ENCODE measurements at regions not wholly inside any gene's neighbourhood (a gene's known extent, or its start where the extent isn't known, plus 50 kb on each side); places are given as distances from the start of the nearest gene placed in this dataset.

DNA sequence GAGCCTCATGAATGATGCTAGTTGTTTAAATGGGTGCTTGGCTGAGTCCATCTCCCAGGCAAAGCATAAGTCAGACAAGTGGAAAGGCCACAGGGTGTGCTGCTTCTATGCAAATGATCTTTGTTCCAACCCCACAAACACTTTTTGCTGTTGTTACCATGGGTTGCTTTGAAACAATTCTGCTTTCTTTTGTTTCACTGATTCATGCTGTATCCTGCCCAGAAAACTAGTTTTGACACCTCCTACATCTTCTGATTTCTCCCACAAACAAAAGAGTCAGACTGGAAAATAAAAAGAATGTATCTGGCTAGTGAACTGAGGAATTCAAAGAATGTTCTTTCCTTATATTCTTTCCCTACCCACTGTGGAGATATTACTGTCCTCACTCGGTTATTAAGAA lies 298.6 kb downstream of the DIRAS2 start:
- no CpG with 5 or more reads among the region's 1 CpG for WGBS (ENCODE audit: insufficient coverage)

DNA sequence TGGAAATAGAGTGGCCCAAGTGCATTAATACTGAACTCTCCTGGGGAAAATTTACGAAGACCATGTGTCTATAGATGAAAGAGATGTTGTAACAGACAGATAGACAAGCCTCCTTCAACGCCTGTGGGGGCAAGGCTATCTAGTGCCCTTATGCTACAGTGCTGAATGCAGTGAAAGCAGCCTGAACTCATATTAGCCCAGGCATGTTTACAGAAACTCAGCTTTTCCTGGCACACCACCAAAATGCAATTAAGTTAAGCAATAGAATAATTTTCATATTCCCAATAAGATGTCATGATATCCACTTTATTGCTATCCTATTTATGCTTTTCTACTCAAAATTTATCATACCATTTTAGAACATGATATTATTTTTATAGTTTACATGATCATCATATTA lies 277.0 kb downstream of the DIRAS2 start:
- Histone ChIP-seq H3K27ac (ENCODE audit: low read depth in 1 of 2, low read length in 2 of 2) (no peak overlapping the region), H3K36me3 (replicated peaks in 1 of 2; ENCODE audit: control insufficient read depth in 1 of 2, insufficient read depth in 2 of 2, low read length in 2 of 2) (no peaks in the 10 kb centered on the region), H3K79me2 (ENCODE audit: insufficient read depth, low read length) (no peaks in the 10 kb centered on the region), H3K9me3 (replicated peaks in 1 of 2; ENCODE audit: control insufficient read depth in 1 of 2, insufficient read depth in 1 of 2, low read length in 2 of 2) (no peaks in the 10 kb centered on the region), H2AFZ (ENCODE audit: insufficient read depth, low read depth, low read length, poor library complexity, severe bottlenecking) (no peak overlapping the region), H3K27me3 (ENCODE audit: control insufficient read depth in 2 of 2, insufficient read depth in 2 of 2, low read length in 2 of 2) (peaks cover 4 to 14% of the 10 kb centered on the region in 2 donors), H3K9ac (ENCODE audit: insufficient read depth, low read length, poor library complexity, severe bottlenecking) (no peak overlapping the region), H3K4me1 (ENCODE audit: control insufficient read depth in 1 of 2, insufficient read depth in 2 of 2, low read length in 2 of 2) (no peaks in the 10 kb centered on the region), H3K4me3 (replicated peaks in 1 of 3; ENCODE audit: low read depth in 2 of 3, low read length in 3 of 3) (no peak overlapping the region), H4K20me1 (ENCODE audit: insufficient read depth, low read length) (no peaks in the 10 kb centered on the region), H3K4me2 (replicated peaks; ENCODE audit: extremely low read depth, low read length, poor library complexity, severe bottlenecking) (no peak overlapping the region)
- H3K36me3 Mint-ChIP-seq = no peaks in the 10 kb centered on the region
- peaks cover 5 to 14% (median 10%) of the 10 kb centered on the region in 3 donors for H3K27me3 Mint-ChIP-seq (ENCODE audit: low read depth in 3 of 3)
- TF ChIP-seq, protein P1, sequence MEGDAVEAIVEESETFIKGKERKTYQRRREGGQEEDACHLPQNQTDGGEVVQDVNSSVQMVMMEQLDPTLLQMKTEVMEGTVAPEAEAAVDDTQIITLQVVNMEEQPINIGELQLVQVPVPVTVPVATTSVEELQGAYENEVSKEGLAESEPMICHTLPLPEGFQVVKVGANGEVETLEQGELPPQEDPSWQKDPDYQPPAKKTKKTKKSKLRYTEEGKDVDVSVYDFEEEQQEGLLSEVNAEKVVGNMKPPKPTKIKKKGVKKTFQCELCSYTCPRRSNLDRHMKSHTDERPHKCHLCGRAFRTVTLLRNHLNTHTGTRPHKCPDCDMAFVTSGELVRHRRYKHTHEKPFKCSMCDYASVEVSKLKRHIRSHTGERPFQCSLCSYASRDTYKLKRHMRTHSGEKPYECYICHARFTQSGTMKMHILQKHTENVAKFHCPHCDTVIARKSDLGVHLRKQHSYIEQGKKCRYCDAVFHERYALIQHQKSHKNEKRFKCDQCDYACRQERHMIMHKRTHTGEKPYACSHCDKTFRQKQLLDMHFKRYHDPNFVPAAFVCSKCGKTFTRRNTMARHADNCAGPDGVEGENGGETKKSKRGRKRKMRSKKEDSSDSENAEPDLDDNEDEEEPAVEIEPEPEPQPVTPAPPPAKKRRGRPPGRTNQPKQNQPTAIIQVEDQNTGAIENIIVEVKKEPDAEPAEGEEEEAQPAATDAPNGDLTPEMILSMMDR (IDR thresholded peaks at IDR 0.05) = no peak
- no peaks in the 10 kb centered on the region for H3K4me1 Mint-ChIP-seq
- no peak overlapping the region for H3K4me3 Mint-ChIP-seq
- intact Hi-C loops (cut with micrococcal nuclease) = no loop called here
- H3K9me3 Mint-ChIP-seq = peaks cover 0 to 6% (median 0%) of the 10 kb centered on the region in 7 donors
- DNase-seq = no peak
- no CpG with 5 or more reads among the region's 2 CpGs for WGBS (ENCODE audit: insufficient coverage)
- no peak overlapping the region for H3K27ac Mint-ChIP-seq

More for the DNA sequence above, 298.6 kb downstream of the DIRAS2 start:
- H3K27me3 Mint-ChIP-seq (ENCODE audit: low read depth in 3 of 3) = peaks cover 2 to 4% (median 3%) of the 10 kb centered on the region in 3 donors
- no peaks in the 10 kb centered on the region for H3K4me1 Mint-ChIP-seq
- H3K36me3 Mint-ChIP-seq = no peaks in the 10 kb centered on the region
- no peak overlapping the region for H3K27ac Mint-ChIP-seq
- no peak overlapping the region for H3K4me3 Mint-ChIP-seq
- H3K4me2 ChIP-seq (replicated peaks; ENCODE audit: extremely low read depth, low read length, poor library complexity, severe bottlenecking) = no peak overlapping the region
- H3K9me3 ChIP-seq (replicated peaks in 1 of 2; ENCODE audit: control insufficient read depth in 1 of 2, insufficient read depth in 1 of 2, low read length in 2 of 2) = no peaks in the 10 kb centered on the region
- no peaks in the 10 kb centered on the region for H3K4me1 ChIP-seq (ENCODE audit: control insufficient read depth in 1 of 2, insufficient read depth in 2 of 2, low read length in 2 of 2)
- no peak overlapping the region for H3K9ac ChIP-seq (ENCODE audit: insufficient read depth, low read length, poor library complexity, severe bottlenecking)
- intact Hi-C loops (cut with micrococcal nuclease) = no loop called here
- peaks cover 0 to 7% (median 1%) of the 10 kb centered on the region in 7 donors for H3K9me3 Mint-ChIP-seq
- H2AFZ ChIP-seq (ENCODE audit: insufficient read depth, low read depth, low read length, poor library complexity, severe bottlenecking) = no peak overlapping the region
- TF ChIP-seq, protein P1 (IDR thresholded peaks at IDR 0.05) = no peak
- no peaks in the 10 kb centered on the region for H3K79me2 ChIP-seq (ENCODE audit: insufficient read depth, low read length)
- H4K20me1 ChIP-seq (ENCODE audit: insufficient read depth, low read length) = no peaks in the 10 kb centered on the region
- H3K27ac ChIP-seq (ENCODE audit: low read depth in 1 of 2, low read length in 2 of 2) = no peak overlapping the region
- H3K27me3 ChIP-seq (ENCODE audit: control insufficient read depth in 2 of 2, insufficient read depth in 2 of 2, low read length in 2 of 2) = no peaks in the 10 kb centered on the region
- DNase-seq = no peak
- no peak overlapping the region for H3K4me3 ChIP-seq (replicated peaks in 1 of 3; ENCODE audit: low read depth in 2 of 3, low read length in 3 of 3)
- no peaks in the 10 kb centered on the region for H3K36me3 ChIP-seq (replicated peaks in 1 of 2; ENCODE audit: control insufficient read depth in 1 of 2, insufficient read depth in 2 of 2, low read length in 2 of 2)
